Stimulated activated CD8-positive, alpha-beta memory T cell treated with anti-CD3 and anti-CD28 coated beads, Interleukin-7, amount 100 ng/mL, for 24 hours (primary cell): ENCODE measurements at regions not wholly inside any gene's neighbourhood (a gene's known extent, or its start where the extent isn't known, plus 50 kb on each side); places are given as distances from the start of the nearest gene placed in this dataset.

Experiments used
- DNase-seq: peaks from one replicate; pipeline ENCODE4 v3.0.0-alpha.2; 2020; ENCODE audit warnings: low read depth

DNA sequence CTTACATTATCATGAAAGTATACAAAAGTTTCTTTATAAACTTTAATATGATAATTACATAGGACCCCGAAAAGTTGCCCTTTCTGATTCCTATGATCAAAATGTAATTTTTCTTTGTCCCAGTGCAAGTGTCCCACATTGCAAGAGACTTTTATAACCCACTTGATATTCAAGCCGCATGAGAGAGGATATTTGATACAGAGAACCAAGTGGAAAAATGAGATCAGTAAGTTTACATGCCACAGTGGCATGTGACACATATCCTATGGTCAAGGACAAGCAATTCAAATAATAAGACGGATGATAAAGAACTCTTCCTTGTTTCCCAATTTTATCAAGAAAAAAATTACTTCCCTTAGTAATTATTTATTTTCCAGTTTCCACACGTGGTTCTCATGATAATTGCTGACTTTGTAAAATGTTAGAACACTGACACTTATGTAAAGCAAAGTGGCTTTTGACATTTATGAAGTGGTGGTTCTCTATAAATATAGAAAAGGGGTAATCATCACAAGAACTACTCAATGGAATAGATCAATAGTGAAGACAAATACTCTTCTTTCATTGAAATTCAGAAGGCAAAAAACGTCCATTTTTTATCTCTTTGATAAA is 273.7 kb upstream of the NOCT start:
- no peak for DNase-seq

- no peak for DNase-seq
Observed at GRCh38 chr4:138740816-138741745, 274.5 kb upstream of the NOCT start.

DNA sequence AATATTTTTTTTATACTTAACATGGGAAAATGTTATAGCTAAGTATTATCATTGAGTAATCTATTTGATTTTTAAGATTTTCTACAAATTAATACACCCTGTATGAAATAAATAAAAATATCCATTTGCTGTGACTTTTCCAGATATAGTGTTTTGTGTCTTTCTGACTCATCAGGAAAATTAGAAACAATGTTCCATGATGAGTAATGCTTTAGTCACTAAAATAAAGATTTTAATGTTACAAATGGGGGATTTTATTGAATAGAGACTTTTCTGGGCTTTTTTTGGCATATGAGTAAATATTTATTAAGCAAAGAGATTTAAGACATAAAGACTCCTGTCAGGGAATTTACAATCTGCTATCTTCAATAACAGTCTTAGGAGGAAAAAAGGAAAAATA is 279.2 kb upstream of the NOCT start:
- DNase-seq: no peak

DNA sequence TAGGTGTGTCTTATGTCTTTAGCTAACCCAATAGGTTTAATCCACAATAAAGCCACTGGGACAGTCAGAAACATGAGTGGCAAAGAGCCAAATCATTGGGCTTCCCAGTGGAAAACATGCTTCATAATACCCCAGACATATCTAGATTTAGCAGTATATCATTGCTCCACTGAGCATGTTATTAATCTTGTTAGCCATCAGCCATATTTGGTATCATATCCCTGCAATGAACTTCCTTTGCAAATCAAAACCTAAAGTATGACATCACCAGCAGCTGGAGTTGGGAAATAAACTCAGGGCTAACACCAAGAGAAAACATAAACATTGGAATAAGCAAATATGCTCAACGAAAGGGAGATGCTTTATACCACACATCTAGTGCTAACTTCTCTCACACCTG is 280.8 kb upstream of the NOCT start:
- no peak for DNase-seq

- no peak for DNase-seq
Observed at GRCh38 chr4:138728566-138728965, 287.0 kb upstream of the NOCT start.

GRCh38 chr4:138727731-138728130 is 287.9 kb upstream of the NOCT start:
- no peak for DNase-seq

GRCh38 chr4:138724530-138724929 is 291.1 kb upstream of the NOCT start:
- no peak for DNase-seq

DNA sequence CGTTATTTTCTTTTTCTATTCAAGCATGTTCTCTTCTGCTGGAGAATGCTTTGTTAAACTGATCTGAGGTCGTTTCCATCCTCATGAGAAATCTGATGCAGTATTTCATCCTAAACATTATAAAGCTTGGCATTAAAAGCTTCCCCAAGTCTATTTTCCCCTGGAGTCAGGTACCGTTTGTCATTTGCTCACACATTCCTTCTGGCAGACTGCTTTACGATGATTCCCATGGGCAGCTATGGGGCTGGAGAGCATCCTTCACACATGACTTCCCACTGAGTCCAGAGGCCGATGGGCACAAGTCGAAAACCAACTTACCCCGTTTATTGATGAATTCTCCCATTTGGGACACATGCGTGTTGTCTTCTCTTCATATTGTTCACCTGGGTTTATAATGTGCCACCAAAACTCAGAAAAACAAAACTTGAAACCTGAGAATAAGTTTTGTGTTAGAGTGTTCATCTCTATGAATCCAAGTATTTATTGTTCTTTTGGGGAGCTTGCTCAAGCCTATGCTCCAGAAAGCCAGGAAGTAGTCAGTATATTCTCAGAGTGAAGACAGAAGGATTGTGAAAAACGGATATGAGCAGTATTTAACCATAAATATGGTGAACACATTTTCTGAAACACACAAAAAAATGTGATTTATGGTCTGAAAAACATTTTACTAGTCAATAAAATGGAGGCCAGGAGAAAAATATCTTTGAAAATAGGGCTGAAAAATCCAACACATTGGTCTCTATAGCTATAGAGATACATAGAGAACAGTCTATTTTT is 298.8 kb upstream of the NOCT start:
- no peak for DNase-seq

GRCh38 chr4:138710297-138710696 is 305.3 kb upstream of the NOCT start:
- DNase-seq: no peak

DNA sequence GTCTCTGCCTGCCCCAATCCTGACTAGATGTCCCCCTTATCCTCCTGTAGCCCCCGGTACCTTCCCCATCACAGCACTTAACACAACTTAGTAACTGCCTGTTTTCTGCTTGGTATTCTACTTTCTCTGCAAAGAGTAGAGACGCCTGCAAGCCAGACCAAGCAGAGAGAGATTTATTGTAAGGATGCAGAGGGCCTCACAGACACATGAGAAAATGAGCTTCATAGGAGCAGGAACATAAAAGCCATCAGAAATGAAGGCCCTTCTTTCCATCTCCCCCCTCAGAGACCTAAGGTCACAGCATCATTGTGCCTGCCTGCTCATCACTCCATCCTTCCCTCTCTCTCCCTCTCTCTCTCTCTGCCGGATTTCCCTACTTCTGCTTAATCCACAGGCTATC is 305.7 kb upstream of the NOCT start:
- no peak for DNase-seq

- DNase-seq: no peak
Observed at GRCh38 chr4:138707746-138708677, 307.6 kb upstream of the NOCT start.

DNA sequence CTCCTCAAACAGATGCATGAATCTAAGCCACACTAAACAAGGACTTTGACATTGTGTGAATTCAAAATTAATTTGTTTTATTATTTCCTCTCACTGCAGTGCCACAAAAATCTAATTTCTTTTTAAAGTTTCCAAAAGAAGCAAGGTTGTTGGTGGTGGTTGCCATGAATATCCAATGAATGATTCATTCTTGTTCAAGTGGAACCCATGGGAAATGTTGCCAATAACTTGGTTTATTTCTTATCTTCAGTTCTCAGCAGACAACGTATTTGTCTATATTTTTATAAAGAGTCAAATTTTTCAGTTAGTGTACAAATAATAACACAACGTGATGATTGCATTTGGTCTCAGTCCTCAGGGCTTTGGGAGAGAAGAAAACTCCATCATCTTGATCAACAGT is 309.4 kb upstream of the NOCT start:
- DNase-seq: no peak

- DNase-seq: no peak
Observed at GRCh38 chr4:138702190-138702824, 313.3 kb upstream of the NOCT start.

DNA sequence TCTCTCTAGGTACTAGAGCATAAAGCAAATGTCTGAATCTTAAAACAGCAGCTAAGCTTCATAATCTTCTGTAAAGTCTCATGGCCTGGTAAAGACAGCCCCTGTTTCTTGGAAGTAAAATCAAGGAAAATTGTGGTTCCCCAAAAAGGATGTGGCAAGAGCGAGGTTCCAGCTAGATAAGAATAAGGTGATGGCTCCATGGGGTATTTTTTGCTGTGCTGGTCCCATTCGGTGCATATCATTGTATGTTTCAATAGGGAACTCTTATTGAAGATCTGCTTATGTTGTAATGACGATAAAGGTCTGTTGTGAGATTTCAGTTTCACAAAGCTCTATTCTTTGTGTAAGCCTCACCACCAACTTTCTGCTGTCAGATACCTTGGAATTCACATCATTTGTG is 316.9 kb upstream of the NOCT start:
- no peak for DNase-seq

- no peak for DNase-seq
Observed at GRCh38 chr4:138697851-138698250, 317.7 kb upstream of the NOCT start.

DNA sequence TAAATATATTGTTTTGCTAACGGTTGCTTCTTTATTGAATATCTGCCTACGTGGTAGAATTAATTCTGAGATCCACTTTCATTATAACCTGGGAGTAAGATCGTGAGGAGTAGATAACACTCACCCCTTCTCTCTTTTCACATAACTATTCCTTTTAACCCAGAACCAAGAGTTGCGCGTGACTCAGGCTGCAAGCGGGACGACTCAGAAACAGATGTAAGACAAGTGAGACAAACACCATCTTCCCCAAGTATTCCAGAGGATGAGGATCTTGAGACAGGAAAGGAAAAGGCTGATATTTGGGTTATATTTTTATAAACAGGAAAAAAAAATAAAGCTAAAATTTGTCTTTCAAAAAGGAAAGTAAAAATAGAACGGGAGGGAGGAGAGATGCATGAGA is 318.8 kb upstream of the NOCT start:
- no peak for DNase-seq

DNA sequence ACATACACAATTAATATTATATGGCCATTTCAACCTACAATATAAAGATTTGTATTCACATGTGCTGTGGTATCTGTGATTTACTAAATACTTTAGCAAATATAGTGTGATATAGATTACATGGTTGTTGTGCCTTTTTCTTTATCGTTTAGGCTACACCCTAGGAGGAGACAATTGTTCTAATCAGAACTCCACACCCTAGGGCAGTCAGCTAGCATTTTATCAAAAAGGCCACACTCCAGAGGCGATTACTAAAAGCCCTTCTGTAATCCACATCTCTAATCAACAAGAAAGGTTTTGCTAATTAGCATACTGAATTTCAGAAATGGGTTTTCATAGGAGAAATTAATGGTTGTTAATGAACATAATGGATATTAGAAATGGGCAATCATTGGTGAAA is 319.5 kb upstream of the NOCT start:
- DNase-seq: no peak

- no peak for DNase-seq
Observed at GRCh38 chr4:138693526-138693925, 322.1 kb upstream of the NOCT start.

- DNase-seq: no peak
Observed at GRCh38 chr4:138692411-138692810, 323.2 kb upstream of the NOCT start.

DNA sequence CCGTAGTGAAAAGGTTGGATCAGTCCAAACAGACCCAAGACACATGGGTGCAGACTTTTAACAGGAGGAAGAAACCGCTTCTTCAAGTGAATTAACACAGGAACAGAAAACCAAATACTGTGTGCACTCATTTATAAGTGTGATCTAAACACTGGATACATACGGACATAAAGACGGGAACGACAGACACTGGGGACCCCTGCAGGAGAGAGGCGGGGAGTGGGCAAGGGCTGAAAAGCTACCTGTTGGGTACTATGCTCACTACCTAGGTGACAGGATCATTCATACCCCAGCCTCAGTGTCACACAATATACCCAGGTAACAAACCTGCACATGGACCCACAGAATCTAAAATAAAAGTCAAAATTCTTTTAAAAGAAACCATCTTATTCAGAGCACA is 326.0 kb upstream of the NOCT start:
- DNase-seq: no peak

DNA sequence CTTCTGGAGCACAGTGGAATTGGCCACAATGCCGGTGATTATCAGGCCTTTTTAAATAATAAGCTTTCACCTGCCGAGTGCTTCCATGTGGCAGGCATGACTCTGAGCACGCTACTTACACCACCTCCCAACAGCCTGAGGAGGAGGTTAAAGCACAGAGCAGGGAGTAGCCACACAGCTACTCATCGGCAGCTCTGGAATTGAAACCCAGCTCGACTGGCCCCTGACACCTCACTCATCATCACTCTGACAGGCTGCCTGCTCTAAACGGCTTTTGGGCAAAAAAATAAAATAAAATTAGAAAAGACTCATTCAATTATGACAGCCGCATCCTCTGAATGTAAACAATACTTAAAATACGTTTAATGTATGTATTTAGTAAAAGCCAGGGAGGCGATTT is 326.4 kb upstream of the NOCT start:
- no peak for DNase-seq
